Hepatocyte (in vitro differentiated cells): ENCODE measurements at regions not wholly inside any gene's neighbourhood (a gene's known extent, or its start where the extent isn't known, plus 50 kb on each side); places are given as distances from the start of the nearest gene placed in this dataset.

Experiments used
- EZH2 ChIP-seq: fragments of 200-600 bp; sonication (generic); IDR thresholded peaks from 2 replicates; pipeline ENCODE4 v1.6.1; 2016; ENCODE audit warnings: antibody characterized with exemption, mild to moderate bottlenecking, borderline replicate concordance
- EZH2phosphoT487 ChIP-seq: fragments of 200-600 bp; sonication (generic); IDR thresholded peaks from one replicate; pipeline ENCODE4 v1.6.1; 2018; ENCODE audit warnings: antibody characterized with exemption, mild to moderate bottlenecking, low read depth, moderate library complexity; ENCODE audit not compliant: unreplicated experiment, severe bottlenecking
- TF ChIP-seq, protein P1 (sequence below): fragments of 200-600 bp; sonication (generic); IDR thresholded peaks from 2 replicates; pipeline ENCODE4 v1.5.1; 2016; ENCODE audit warnings: antibody characterized with exemption, mild to moderate bottlenecking; ENCODE audit not compliant: poor library complexity

DNA sequence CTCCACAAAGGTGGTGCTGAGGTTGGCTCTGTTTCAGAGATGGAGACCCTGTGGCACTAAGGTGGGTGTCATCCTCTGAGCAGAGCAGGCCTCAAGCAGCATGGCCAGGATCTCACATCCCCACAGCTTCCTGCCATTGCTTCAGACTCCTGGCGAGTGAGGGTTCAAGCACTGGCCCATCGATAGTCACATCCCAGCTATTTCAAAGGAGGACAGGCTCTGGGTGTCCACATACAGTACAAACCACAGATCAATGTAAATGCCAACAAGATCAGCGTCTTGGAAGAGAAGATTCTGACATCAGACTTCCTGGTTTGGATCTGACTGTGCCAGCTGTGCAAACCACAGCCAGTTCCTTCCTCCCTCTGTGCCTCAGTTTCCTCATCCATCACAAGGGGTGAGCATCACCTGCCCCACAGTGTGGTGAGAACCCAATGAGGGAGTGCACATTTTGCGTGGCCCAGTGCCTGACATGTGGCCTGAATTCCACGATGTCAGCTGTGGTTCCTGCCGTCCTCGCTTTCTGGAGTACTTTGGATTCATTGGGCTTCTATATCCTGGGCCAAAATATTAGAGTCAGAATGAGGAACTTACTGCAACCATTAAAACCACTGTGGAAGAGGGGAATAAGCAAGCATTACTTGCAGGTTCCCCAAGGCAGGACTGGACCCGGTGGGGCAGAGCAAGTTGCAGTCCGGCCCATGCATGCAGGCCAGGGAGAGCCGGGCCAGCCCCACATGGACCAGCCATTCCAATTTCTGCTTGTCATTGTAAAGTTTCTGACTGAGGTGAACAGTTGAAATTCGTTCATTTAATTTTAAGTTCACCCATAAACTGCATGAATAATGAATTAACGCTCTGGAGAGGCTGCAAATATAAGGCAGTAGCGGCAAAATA, 236.0 kb downstream of the TTLL2 start:
- TF ChIP-seq, protein P1, sequence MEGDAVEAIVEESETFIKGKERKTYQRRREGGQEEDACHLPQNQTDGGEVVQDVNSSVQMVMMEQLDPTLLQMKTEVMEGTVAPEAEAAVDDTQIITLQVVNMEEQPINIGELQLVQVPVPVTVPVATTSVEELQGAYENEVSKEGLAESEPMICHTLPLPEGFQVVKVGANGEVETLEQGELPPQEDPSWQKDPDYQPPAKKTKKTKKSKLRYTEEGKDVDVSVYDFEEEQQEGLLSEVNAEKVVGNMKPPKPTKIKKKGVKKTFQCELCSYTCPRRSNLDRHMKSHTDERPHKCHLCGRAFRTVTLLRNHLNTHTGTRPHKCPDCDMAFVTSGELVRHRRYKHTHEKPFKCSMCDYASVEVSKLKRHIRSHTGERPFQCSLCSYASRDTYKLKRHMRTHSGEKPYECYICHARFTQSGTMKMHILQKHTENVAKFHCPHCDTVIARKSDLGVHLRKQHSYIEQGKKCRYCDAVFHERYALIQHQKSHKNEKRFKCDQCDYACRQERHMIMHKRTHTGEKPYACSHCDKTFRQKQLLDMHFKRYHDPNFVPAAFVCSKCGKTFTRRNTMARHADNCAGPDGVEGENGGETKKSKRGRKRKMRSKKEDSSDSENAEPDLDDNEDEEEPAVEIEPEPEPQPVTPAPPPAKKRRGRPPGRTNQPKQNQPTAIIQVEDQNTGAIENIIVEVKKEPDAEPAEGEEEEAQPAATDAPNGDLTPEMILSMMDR: no peak
- TF ChIP-seq EZH2 (no peak), EZH2phosphoT487 (no peak)
